Natural killer cell treated with Interleukin-12 subunit alpha and Interleukin-12 subunit beta and Interleukin-15 and Interleukin-18, amount 100 ng/mL, for 72 hours (primary cell): ENCODE measurements at regions not wholly inside any gene's neighbourhood (a gene's known extent, or its start where the extent isn't known, plus 50 kb on each side); places are given as distances from the start of the nearest gene placed in this dataset.

ENCODE experiments used
- ATAC-seq, 2 donors: fragments of 150-1000 bp; cut with Tn5 transposase in 1 of 2; sonication (Bioruptor Pico), chemical (Tn5 transposase) in 1 of 2; 2 replicates each; pipeline ENCODE4 v1.10.0; 2021
- DNase-seq: peaks from one replicate; pipeline ENCODE4 v3.0.0; 2022; ENCODE audit warnings: low spot score
- H3K27ac Mint-ChIP-seq, 2 donors: 1 replicate in 1 of 2; 2 replicates in 1 of 2; pipeline ENCODE4 v1.8.0; 2022; ENCODE audit warnings: mixed read lengths in 2 of 2, mild to moderate bottlenecking in 1 of 2, moderate library complexity in 1 of 2
- H3K27me3 Mint-ChIP-seq, 2 donors: 1 replicate in 1 of 2; 2 replicates in 1 of 2; pipeline ENCODE4 v1.8.0; 2022; ENCODE audit warnings: mixed read lengths in 2 of 2
- H3K36me3 Mint-ChIP-seq: one replicate; pipeline ENCODE4 v1.8.0; 2022; ENCODE audit warnings: mixed read lengths
- H3K4me1 Mint-ChIP-seq, 2 donors: 1 replicate in 1 of 2; 2 replicates in 1 of 2; pipeline ENCODE4 v1.8.0; 2022; ENCODE audit warnings: low read depth in 2 of 2, mixed read lengths in 2 of 2, mild to moderate bottlenecking in 1 of 2
- H3K4me3 Mint-ChIP-seq: one replicate; pipeline ENCODE4 v1.8.0; 2022; ENCODE audit warnings: mixed read lengths
- H3K9me3 Mint-ChIP-seq: 2 replicates; pipeline ENCODE4 v1.8.0; 2022; ENCODE audit warnings: mixed read lengths

DNA sequence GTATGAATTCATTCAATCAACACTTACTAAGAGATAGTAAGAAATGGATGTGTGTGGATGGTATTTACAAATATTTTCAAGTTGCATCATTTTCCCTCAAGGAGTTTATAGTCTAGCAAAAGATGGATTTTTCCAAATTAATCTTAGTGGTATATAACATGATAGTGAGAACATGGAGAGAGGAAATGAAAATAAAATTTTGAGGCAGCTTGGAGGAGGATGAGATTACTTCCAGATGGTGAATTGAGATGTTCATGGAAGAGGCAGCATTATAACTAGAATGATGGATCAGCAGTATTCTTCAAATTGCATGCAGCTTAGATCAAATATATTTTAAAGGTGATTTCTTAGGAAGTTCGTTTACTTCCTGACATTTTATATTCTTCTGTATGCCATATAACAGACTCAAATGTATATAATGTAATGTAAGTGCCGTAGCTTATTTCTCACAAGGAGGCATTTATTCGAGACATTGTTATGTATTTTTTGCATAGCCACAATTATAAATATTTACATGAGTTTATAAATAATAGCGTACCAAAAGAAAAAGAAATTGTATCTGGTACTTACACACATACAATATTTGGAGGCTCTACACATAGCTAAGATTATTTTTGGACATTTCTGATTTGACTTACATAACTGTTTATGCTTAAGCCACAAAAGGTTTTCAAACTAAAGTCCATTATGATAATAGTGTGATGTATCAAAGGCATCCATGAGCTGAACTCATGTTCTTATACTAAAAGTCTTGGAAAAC is 439.4 kb downstream of the SPRY1 start:
- H3K4me1 Mint-ChIP-seq, result no peaks in the 10 kb centered on the region
- H3K4me3 Mint-ChIP-seq, result no peak overlapping the region
- H3K27me3 Mint-ChIP-seq, result peaks cover 0 to 13% of the 10 kb centered on the region in 2 donors
- no peak for DNase-seq
- no peaks in the 10 kb centered on the region for H3K36me3 Mint-ChIP-seq
- no peaks in the 10 kb centered on the region for H3K9me3 Mint-ChIP-seq
- H3K27ac Mint-ChIP-seq, result no peak overlapping the region
- ATAC-seq, result no peak

DNA sequence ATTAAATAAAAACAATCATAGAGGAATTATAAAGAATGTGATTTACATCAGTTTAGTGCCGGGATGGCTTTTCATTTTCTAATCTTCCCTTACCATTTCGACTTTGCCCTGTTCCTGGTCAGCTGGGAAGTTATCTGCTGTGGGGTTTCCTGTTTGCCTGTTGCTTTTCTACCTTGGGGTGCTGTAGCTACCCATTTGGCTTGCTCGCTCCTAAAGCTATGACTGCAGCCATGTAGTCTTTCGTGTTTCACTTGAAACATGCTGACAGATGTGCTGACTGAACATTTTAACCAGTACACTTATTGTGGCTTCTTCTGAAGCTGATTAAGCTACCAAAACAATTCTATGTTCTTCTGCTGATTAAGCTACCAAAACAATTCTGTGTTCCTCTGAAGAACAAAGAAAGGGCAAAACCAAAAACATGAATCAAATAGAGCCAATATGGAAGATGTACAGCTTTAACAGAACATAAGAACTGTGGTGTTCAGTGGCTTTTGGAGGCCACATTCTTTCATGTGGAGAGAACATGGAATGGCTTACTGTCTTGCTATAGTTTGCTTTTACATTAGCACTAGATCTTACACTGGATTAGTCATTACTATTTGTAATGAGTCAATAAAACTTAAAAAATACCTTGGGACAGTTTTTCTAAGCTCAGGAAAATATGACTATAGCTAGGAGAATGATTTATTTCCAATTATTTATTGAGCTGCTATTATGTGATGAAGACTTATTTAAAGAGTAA is 440.4 kb downstream of the SPRY1 start:
- no peaks in the 10 kb centered on the region for H3K9me3 Mint-ChIP-seq
- ATAC-seq (no peak), DNase-seq (no peak)
- no peaks in the 10 kb centered on the region for H3K4me1 Mint-ChIP-seq
- H3K27ac Mint-ChIP-seq, result no peak overlapping the region
- H3K27me3 Mint-ChIP-seq, result peaks cover 0 to 13% of the 10 kb centered on the region in 2 donors
- H3K36me3 Mint-ChIP-seq, result no peaks in the 10 kb centered on the region
- H3K4me3 Mint-ChIP-seq, result no peak overlapping the region

DNA sequence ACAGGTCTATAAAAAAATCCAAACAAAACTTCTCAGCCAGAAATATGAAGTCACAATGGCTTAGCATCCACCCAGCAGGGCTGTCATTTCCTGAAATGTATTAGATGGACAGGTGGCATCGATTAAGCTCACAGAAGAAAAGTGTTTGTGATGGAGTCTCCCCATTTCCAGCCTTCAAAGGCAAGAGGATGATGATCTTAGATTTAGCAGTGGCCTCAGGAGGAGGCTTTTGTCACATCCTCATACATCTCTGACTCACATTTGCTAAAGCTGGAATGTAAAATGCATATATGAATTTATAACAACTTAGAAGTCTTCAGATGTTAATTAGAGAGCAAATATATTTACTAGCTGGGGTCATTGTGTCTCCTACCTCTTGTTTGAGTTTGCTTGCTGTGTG is 441.9 kb downstream of the SPRY1 start:
- no peak for DNase-seq
- Mint-ChIP-seq H3K4me1 (no peaks in the 10 kb centered on the region), H3K36me3 (no peaks in the 10 kb centered on the region), H3K9me3 (no peaks in the 10 kb centered on the region), H3K27me3 (peaks cover 0 to 21% of the 10 kb centered on the region in 2 donors), H3K27ac (no peak overlapping the region), H3K4me3 (no peak overlapping the region)
- no peak for ATAC-seq

DNA sequence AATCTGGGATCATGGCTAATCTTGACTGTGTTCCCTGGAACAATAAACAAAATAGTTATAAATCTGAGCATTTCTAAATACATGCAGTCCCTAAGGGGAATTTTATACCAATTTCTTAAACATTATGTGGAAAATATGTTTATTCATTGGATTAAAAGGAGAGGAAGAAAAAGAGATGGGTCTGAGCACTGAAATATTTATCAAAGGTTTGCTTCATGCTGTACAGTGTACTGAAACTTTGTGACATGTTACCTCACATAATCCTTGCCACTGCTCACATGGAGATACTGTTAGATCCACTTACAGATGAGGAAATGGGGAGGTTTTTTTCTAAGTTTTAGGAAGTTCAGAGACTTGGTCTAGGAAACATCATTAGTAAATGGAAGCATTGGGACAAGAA is 443.6 kb downstream of the SPRY1 start:
- no peak for DNase-seq
- Mint-ChIP-seq H3K4me1 (no peaks in the 10 kb centered on the region), H3K27ac (no peak overlapping the region), H3K27me3 (peaks cover 0 to 38% of the 10 kb centered on the region in 2 donors), H3K9me3 (no peaks in the 10 kb centered on the region), H3K4me3 (no peak overlapping the region), H3K36me3 (no peaks in the 10 kb centered on the region)
- ATAC-seq, result no peak

DNA sequence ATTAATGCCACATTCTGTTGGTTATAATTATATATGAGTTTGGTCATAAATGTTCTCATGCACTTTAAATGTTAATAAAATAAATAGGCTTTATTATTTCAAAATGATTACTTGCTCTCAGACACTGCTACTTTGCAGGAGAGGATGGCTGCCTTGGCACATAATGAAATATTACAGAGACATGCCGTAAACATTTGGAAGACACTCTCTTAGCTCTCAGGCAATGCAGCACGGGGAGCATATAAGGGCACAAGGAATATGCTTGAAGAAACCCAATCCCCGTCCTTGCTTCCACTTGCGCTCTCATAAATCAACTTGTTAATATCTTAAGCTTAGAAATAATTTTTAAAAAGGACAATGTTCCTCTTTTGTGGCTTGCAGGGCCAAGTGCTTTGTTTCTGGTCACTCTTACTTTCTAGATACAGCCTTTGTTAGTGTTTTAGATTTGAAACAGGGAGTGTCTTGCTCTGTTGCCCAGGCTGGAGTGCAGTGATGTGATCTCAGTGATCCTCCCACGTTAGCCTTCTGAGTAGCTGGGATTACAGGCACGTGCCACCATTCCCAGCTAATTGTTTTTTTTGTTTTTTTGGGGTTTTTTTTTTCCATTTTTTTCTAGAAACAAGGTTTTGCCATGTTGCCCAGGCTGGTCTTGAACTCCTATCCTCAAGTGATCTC is 445.0 kb downstream of the SPRY1 start:
- Mint-ChIP-seq H3K36me3 (no peaks in the 10 kb centered on the region), H3K9me3 (no peaks in the 10 kb centered on the region), H3K27me3 (peaks cover 0 to 42% of the 10 kb centered on the region in 2 donors), H3K27ac (no peak overlapping the region), H3K4me1 (no peaks in the 10 kb centered on the region), H3K4me3 (no peak overlapping the region)
- ATAC-seq, result no peak
- no peak for DNase-seq

DNA sequence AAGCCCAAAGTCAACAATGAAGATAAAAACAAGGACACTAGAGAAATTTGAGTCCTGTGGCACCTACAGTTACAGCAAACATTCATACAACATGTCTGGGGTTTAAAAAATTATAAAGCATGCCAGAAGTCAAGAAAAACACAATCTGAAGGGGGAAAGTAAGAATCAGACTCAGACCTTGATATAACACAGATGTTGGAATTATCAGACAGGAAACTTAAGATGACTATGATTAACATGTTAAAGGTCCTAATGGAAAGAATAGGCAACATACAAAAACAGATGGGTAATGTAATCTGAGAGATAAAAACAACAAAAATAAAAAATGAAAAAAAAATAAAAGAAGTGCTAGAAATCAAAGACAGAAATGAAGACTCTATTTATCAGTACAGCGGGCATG is 446.5 kb downstream of the SPRY1 start:
- Mint-ChIP-seq H3K27ac (no peak overlapping the region), H3K36me3 (no peaks in the 10 kb centered on the region), H3K4me3 (no peak overlapping the region), H3K4me1 (no peaks in the 10 kb centered on the region), H3K9me3 (no peaks in the 10 kb centered on the region), H3K27me3 (peaks cover 0 to 36% of the 10 kb centered on the region in 2 donors)
- ATAC-seq (no peak), DNase-seq (no peak)

DNA sequence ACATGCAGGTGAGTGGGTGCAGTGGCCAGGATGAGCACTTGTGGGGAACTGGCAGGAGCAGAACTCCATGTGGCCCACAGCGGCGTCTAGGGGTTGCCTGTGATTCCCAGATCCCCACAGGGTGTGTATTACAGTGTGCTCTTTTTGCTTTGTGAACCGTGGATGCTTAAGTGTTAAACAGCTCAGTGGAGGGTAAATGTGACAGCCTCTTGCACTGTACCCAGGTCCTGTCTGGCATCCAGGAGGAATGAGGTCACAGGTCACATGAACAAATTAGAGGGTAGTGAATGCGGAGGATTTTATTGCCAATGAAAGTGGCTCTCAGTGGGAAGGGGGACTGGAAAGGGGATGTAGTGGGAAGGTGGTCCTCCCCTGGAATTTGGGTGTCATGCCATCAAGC is 447.8 kb downstream of the SPRY1 start:
- H3K27ac Mint-ChIP-seq, result no peak overlapping the region
- DNase-seq (no peak), ATAC-seq (no peak)
- H3K27me3 Mint-ChIP-seq, result peaks cover 0 to 36% of the 10 kb centered on the region in 2 donors
- H3K4me3 Mint-ChIP-seq, result no peak overlapping the region
- no peaks in the 10 kb centered on the region for H3K9me3 Mint-ChIP-seq
- no peaks in the 10 kb centered on the region for H3K36me3 Mint-ChIP-seq
- H3K4me1 Mint-ChIP-seq, result no peaks in the 10 kb centered on the region

DNA sequence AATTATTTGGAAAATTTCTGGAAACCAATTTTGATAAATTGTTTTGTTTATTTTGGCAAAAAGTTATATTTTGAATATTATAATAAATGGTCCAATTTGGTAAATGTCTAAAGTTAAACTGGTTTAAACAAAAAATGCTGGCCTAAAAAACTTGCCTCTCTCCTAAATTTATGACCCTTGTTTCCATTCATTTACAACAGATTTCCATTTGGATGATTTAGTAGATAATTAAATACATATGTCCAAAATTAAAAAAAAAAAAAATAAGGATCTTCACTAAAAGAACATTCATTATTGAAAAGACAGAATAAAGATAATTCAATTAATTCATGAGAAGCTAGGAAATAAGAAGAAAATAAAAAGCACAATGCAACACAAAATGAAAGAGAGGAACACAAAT is 449.5 kb downstream of the SPRY1 start:
- ATAC-seq (no peak), DNase-seq (no peak)
- no peaks in the 10 kb centered on the region for H3K4me1 Mint-ChIP-seq
- H3K27ac Mint-ChIP-seq, result no peak overlapping the region
- no peak overlapping the region for H3K4me3 Mint-ChIP-seq
- peaks cover 0 to 29% of the 10 kb centered on the region in 2 donors for H3K27me3 Mint-ChIP-seq
- H3K36me3 Mint-ChIP-seq, result no peaks in the 10 kb centered on the region
- H3K9me3 Mint-ChIP-seq, result no peaks in the 10 kb centered on the region

DNA sequence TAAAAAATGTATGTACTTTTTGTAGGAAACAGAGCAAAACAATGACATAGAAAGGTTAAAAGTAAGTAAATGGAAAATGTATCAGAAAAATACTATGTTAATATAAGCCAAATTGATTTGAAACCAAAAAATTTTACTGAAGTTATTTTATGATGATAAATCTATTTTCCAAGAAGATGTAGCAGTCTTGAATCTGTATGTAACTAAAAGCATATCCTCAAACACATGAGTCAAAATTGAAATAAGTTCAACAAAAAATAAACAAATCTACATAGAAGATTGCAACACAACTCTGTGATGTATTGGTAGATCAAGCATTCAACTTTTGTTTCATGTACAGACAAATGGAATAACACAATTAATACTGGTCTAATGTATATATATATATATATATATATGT is 450.0 kb downstream of the SPRY1 start:
- no peaks in the 10 kb centered on the region for H3K36me3 Mint-ChIP-seq
- no peaks in the 10 kb centered on the region for H3K4me1 Mint-ChIP-seq
- DNase-seq (no peak), ATAC-seq (no peak)
- H3K9me3 Mint-ChIP-seq, result no peaks in the 10 kb centered on the region
- no peak overlapping the region for H3K4me3 Mint-ChIP-seq
- H3K27me3 Mint-ChIP-seq, result peaks cover 0 to 29% of the 10 kb centered on the region in 2 donors
- no peak overlapping the region for H3K27ac Mint-ChIP-seq

DNA sequence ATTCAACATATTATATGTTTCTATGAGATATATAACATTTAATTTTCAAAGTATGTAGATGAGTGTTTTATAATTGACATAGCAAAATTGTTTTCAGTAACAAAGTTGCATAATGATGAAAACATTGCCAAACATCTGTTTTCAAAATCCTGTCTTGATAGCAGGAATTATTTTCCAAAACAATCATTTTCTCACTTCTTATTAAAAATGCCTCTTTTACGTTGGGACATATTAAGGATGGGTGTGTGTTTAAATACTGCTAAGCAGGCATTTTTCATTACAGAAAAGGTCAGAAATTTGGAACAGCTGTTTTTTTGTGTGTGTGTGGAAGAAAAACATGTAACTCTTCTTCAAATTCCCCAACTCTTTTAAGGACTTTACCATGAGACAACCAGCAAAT is 452.0 kb downstream of the SPRY1 start:
- H3K27ac Mint-ChIP-seq, result no peak overlapping the region
- no peaks in the 10 kb centered on the region for H3K36me3 Mint-ChIP-seq
- no peaks in the 10 kb centered on the region for H3K9me3 Mint-ChIP-seq
- ATAC-seq (no peak), DNase-seq (no peak)
- no peaks in the 10 kb centered on the region for H3K4me1 Mint-ChIP-seq
- H3K27me3 Mint-ChIP-seq, result peaks cover 0 to 19% of the 10 kb centered on the region in 2 donors
- H3K4me3 Mint-ChIP-seq, result no peak overlapping the region

DNA sequence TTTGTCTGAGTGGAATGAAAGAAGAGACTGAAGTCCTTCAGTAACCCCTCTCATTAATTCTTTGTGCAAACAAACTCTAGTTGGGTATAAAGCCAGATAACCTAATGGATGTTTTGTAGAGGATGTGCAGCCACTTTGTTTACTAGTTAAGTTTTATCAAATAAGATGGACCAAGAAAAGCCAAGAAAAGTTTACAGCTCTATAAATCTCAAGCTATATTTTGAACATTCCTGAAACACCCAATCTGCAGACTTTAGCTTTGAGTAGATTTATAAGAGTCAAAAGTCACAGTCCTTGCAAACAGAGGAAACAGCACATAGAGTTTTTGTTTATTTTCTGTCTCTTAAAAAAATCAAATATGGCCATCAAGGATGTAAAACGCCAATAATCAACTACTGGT is 452.9 kb downstream of the SPRY1 start:
- Mint-ChIP-seq H3K27ac (no peak overlapping the region), H3K4me3 (no peak overlapping the region)

DNA sequence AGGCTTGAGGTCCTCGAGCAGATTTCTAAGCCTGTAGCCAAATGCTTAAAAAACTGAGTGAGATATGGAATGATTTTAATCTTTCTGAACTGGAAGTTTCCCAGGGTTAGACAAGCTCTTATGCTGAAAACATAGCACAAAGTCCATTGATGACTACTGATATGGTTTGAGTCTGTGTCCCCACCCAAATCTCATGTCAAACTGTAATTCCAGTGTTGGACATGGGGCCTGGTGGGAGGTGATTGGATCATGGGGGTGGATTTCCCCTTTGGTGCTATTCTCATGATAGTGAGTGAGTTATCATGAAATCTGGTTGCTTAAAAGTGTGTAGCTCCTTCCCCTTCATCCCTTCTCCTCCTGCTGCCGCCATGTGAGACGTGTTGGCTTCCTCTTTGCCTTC is 454.9 kb downstream of the SPRY1 start:
- Mint-ChIP-seq H3K4me3 (no peak overlapping the region), H3K27ac (no peak overlapping the region), H3K27me3 (no peaks in the 10 kb centered on the region), H3K9me3 (no peaks in the 10 kb centered on the region), H3K36me3 (no peaks in the 10 kb centered on the region), H3K4me1 (no peaks in the 10 kb centered on the region)
- ATAC-seq, result no peak
- no peak for DNase-seq

More for the DNA sequence above, 452.9 kb downstream of the SPRY1 start:
- Mint-ChIP-seq H3K4me1 (no peaks in the 10 kb centered on the region), H3K36me3 (no peaks in the 10 kb centered on the region), H3K9me3 (no peaks in the 10 kb centered on the region), H3K27me3 (peaks cover 0 to 10% of the 10 kb centered on the region in 2 donors)
- DNase-seq (no peak), ATAC-seq (no peak)

DNA sequence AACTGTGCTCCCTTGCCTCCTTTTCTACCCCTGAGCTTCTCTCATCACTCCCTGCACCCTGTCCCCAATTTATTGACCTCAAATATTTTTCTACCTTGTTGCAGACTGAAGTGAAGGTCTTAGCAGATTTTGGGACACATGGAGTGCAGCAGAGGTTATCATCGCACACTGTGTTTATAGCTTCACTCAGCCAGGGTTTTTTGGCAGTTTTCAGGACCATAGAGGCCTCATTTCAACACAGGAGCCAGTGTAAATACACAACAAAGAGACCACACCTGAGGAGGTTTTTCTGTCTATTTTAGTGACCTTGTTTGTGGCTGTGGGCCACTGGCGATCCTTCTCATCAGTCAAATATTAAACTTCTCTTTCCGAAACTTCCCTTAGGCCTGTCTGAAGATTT is 457.1 kb downstream of the SPRY1 start:
- H3K4me3 Mint-ChIP-seq, result no peak overlapping the region
- no peaks in the 10 kb centered on the region for H3K9me3 Mint-ChIP-seq
- no peaks in the 10 kb centered on the region for H3K4me1 Mint-ChIP-seq
- no peaks in the 10 kb centered on the region for H3K36me3 Mint-ChIP-seq
- DNase-seq (no peak), ATAC-seq (no peak)
- no peak overlapping the region for H3K27ac Mint-ChIP-seq
- peaks cover 0 to 4% of the 10 kb centered on the region in 2 donors for H3K27me3 Mint-ChIP-seq
